ENCODE measurements at regions not wholly inside any gene's neighbourhood (a gene's known extent, or its start where the extent isn't known, plus 50 kb on each side); places are given as distances from the start of the nearest gene placed in this dataset.

DNA sequence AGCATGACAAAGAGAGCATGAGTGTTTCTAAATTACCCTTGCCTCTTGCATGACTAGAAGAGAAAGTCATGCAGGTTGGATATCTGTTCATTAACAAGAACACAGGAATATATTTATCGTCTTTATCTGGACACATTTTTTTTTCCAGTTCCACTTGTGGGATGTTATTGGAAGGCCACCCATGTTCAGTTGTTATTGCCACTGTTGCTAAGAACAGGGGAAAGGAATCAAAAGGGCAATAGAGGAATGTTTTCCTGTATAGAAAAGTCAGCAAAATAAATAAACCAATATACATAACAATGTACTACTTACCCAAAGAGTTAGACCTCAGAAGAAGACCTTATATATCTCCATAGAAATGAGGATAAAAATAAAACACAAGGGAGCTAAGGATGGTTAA is 270.1 kb downstream of the QDPR start:
- Histone ChIP-seq H3K9ac (no peak overlapping the region), H3K4me2 (no peak overlapping the region), H3K4me3 (IDR thresholded peaks at IDR 0.05; ENCODE audit: insufficient read depth, low read depth, low read length) (no peak overlapping the region), H3K36me3 (ENCODE audit: insufficient read depth) (no peaks in the 10 kb centered on the region), H2AFZ (ENCODE audit: low read depth) (no peak overlapping the region), H3K4me1 (ENCODE audit: low read depth, poor library complexity, severe bottlenecking) (no peaks in the 10 kb centered on the region), H3K79me2 (ENCODE audit: insufficient read depth, low read depth) (no peaks in the 10 kb centered on the region), H3K27ac (no peak overlapping the region), H4K20me1 (ENCODE audit: insufficient read depth) (no peaks in the 10 kb centered on the region), H3K27me3 (ENCODE audit: insufficient read depth, low read depth) (no peaks in the 10 kb centered on the region)
- TF ChIP-seq CTCF (conservative IDR thresholded peaks at IDR 0.05; ENCODE audit: low read depth, low read length) = no peak

DNA sequence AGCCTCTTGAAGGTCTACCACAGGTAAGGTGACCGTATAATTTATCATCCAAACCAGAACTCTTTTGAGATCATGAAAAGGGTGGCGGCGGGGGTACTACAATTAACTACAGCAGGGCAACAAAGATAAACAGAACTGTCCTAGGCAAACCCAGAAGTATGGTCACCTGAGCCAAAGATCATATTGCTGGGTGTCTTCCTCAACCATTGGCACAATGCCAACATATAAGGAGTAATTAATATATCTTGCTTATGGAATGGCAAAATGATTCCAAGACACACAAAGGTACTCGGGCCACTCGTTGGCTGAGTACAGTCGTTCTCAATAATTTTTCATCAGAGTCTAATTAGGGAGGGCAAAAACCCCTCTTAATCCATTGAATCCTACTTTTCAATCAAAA is 273.3 kb downstream of the QDPR start:
- Histone ChIP-seq H4K20me1 (ENCODE audit: insufficient read depth) (no peaks in the 10 kb centered on the region), H3K79me2 (ENCODE audit: insufficient read depth, low read depth) (no peaks in the 10 kb centered on the region), H3K9ac (no peak overlapping the region), H3K4me1 (ENCODE audit: low read depth, poor library complexity, severe bottlenecking) (no peaks in the 10 kb centered on the region), H3K27me3 (ENCODE audit: insufficient read depth, low read depth) (no peaks in the 10 kb centered on the region), H3K36me3 (ENCODE audit: insufficient read depth) (no peaks in the 10 kb centered on the region), H2AFZ (ENCODE audit: low read depth) (no peak overlapping the region), H3K4me2 (no peak overlapping the region), H3K4me3 (IDR thresholded peaks at IDR 0.05; ENCODE audit: insufficient read depth, low read depth, low read length) (no peak overlapping the region), H3K27ac (no peak overlapping the region)
- no peak for TF ChIP-seq CTCF (conservative IDR thresholded peaks at IDR 0.05; ENCODE audit: low read depth, low read length)

GRCh38 chr4:17236686-17237085 is 275.2 kb downstream of the QDPR start:
- TF ChIP-seq CTCF (conservative IDR thresholded peaks at IDR 0.05; ENCODE audit: low read depth, low read length) = no peak
- Histone ChIP-seq H3K36me3 (ENCODE audit: insufficient read depth) (no peaks in the 10 kb centered on the region), H3K9ac (no peak overlapping the region), H3K4me2 (no peak overlapping the region), H3K27ac (no peak overlapping the region), H3K27me3 (ENCODE audit: insufficient read depth, low read depth) (no peaks in the 10 kb centered on the region), H4K20me1 (ENCODE audit: insufficient read depth) (no peaks in the 10 kb centered on the region), H3K79me2 (ENCODE audit: insufficient read depth, low read depth) (no peaks in the 10 kb centered on the region), H3K4me1 (ENCODE audit: low read depth, poor library complexity, severe bottlenecking) (no peaks in the 10 kb centered on the region), H2AFZ (ENCODE audit: low read depth) (no peak overlapping the region), H3K4me3 (IDR thresholded peaks at IDR 0.05; ENCODE audit: insufficient read depth, low read depth, low read length) (no peak overlapping the region)

DNA sequence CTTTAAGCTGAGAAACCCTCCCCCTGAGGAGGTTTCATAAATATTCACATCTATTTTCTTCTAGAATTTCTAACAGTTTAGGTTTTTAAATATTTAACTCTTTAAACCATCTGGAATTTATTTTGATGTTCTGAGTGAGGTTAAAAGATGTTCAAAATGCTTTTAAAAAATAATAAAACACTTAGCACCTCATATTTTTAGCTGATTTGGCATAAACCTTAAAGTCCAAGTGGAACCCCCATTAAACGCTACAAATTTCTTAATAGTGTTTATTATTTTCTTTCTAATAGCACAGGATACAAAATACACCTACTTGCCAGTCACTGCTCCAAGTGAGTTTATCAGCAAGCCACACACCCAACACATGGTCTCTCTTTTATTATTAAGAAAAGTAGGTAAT is 277.2 kb downstream of the QDPR start:
- H3K4me1 ChIP-seq (ENCODE audit: low read depth, poor library complexity, severe bottlenecking) = no peaks in the 10 kb centered on the region
- no peaks in the 10 kb centered on the region for H3K27me3 ChIP-seq (ENCODE audit: insufficient read depth, low read depth)
- H2AFZ ChIP-seq (ENCODE audit: low read depth) = no peak overlapping the region
- no peaks in the 10 kb centered on the region for H4K20me1 ChIP-seq (ENCODE audit: insufficient read depth)
- H3K4me3 ChIP-seq (IDR thresholded peaks at IDR 0.05; ENCODE audit: insufficient read depth, low read depth, low read length) = no peak overlapping the region
- H3K9ac ChIP-seq = no peak overlapping the region
- H3K79me2 ChIP-seq (ENCODE audit: insufficient read depth, low read depth) = no peaks in the 10 kb centered on the region
- no peak overlapping the region for H3K27ac ChIP-seq
- no peak for TF ChIP-seq CTCF (conservative IDR thresholded peaks at IDR 0.05; ENCODE audit: low read depth, low read length)
- H3K36me3 ChIP-seq (ENCODE audit: insufficient read depth) = no peaks in the 10 kb centered on the region
- H3K4me2 ChIP-seq = no peak overlapping the region
